ENCODE measurements at regions not wholly inside any gene's neighbourhood (a gene's known extent, or its start where the extent isn't known, plus 50 kb on each side); places are given as distances from the start of the nearest gene placed in this dataset.

DNA sequence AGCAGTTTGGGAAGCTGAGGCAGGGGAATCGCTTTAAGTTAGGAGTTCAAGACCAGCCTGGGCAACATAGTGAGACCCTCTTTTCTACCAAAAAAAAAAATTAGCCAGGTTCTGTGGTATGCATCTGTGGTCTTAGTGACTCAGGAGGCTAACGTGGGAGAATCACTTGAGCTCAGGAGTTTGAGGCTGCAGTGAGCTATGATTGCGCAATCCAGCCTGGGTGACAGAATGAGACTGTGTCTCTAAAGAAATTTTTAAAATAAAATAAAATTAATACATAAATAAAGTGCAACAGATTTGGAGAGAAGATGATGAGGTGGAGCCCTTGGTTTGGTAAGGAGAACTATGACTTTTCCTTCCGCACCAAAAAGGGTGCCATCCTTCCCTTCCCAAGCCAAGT is 436.9 kb downstream of the NLGN4X start:
- Mint-ChIP-seq H3K4me3 (ENCODE audit: unreplicated experiment) (no peak overlapping the region), H3K27me3 (ENCODE audit: low read depth, unreplicated experiment) (no peaks in the 10 kb centered on the region), H3K4me1 (ENCODE audit: low read depth, unreplicated experiment) (no peaks in the 10 kb centered on the region), H3K9me3 (ENCODE audit: unreplicated experiment) (no peaks in the 10 kb centered on the region), H3K36me3 (ENCODE audit: low read depth, unreplicated experiment) (no peaks in the 10 kb centered on the region), H3K27ac (ENCODE audit: unreplicated experiment) (no peak overlapping the region)
- Histone ChIP-seq H3K4me3 (ENCODE audit: insufficient read depth, low read depth, low read length) (no peak overlapping the region), H2AFZ (ENCODE audit: low read depth, low read length) (no peak overlapping the region), H3K27ac (ENCODE audit: low read depth, low read length) (no peak overlapping the region), H3K79me2 (ENCODE audit: insufficient read depth, low read length) (no peaks in the 10 kb centered on the region), H3K9me3 (ENCODE audit: insufficient read depth, low read depth, low read length) (no peaks in the 10 kb centered on the region), H3K4me2 (ENCODE audit: low read length) (no peak overlapping the region), H3K36me3 (ENCODE audit: insufficient read depth, low read length) (no peaks in the 10 kb centered on the region), H3K4me1 (ENCODE audit: insufficient read depth, low read length) (no peaks in the 10 kb centered on the region), H3K27me3 (ENCODE audit: insufficient read depth, low read length) (no peaks in the 10 kb centered on the region), H3K9ac (ENCODE audit: low read length) (no peak overlapping the region), H4K20me1 (ENCODE audit: insufficient read depth, low read length) (no peaks in the 10 kb centered on the region)
- FAIRE-seq: no peak
- TF ChIP-seq EZH2 (IDR thresholded peaks at IDR 0.05; ENCODE audit: insufficient read depth, low read length): no peak
- TF ChIP-seq, protein P1, sequence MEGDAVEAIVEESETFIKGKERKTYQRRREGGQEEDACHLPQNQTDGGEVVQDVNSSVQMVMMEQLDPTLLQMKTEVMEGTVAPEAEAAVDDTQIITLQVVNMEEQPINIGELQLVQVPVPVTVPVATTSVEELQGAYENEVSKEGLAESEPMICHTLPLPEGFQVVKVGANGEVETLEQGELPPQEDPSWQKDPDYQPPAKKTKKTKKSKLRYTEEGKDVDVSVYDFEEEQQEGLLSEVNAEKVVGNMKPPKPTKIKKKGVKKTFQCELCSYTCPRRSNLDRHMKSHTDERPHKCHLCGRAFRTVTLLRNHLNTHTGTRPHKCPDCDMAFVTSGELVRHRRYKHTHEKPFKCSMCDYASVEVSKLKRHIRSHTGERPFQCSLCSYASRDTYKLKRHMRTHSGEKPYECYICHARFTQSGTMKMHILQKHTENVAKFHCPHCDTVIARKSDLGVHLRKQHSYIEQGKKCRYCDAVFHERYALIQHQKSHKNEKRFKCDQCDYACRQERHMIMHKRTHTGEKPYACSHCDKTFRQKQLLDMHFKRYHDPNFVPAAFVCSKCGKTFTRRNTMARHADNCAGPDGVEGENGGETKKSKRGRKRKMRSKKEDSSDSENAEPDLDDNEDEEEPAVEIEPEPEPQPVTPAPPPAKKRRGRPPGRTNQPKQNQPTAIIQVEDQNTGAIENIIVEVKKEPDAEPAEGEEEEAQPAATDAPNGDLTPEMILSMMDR (IDR thresholded peaks at IDR 0.05; ENCODE audit: insufficient read depth, low read depth, low read length): no peak
- no peak for DNase-seq (ENCODE audit: low read depth)

DNA sequence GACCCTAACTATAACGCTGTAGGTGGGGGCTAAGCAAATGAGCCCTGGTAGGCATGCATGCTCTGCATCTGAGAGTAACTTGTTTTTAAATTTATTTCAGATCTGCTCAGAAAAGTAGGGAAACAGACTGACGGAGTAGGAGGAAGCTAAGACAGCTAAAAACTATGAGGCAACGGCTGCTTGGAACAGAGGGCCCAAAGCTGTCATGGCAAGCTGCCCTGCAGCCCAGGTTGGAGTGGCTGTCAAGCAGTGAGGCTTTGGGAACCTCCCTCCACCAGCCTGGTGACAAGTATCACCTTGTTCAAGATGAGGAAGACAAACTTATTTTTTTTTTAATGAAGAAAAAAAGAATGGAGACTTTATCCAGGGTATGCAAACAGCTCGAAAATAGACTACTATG is 439.8 kb downstream of the NLGN4X start:
- H3K27me3 ChIP-seq (ENCODE audit: insufficient read depth, low read length): no peaks in the 10 kb centered on the region
- Mint-ChIP-seq H3K27me3 (ENCODE audit: low read depth, unreplicated experiment) (no peaks in the 10 kb centered on the region), H3K27ac (ENCODE audit: unreplicated experiment) (no peak overlapping the region)

DNA sequence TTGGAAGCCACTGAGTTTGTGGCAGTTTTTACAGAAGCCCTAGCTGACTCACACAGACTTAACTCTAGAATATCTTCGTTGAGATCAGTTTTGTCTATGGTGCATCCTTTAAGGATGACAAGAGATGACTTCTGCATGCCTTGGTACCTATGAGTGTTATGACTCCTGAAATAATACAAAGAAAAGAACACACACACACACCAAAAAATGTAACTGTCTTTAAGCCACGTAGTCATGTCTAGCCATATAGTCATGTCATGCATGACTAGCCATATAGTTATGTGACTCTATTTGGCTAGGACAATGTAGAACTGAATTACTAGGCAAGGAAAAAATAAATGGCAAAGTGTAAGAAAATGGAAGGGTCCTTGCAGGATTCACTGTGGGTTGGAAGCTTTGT is 447.8 kb downstream of the NLGN4X start:
- Histone ChIP-seq H3K9ac (ENCODE audit: low read length) (no peak overlapping the region), H3K4me1 (ENCODE audit: insufficient read depth, low read length) (no peaks in the 10 kb centered on the region), H3K4me3 (ENCODE audit: insufficient read depth, low read depth, low read length) (no peak overlapping the region), H3K27me3 (ENCODE audit: insufficient read depth, low read length) (no peaks in the 10 kb centered on the region), H3K27ac (ENCODE audit: low read depth, low read length) (no peak overlapping the region), H3K36me3 (ENCODE audit: insufficient read depth, low read length) (no peaks in the 10 kb centered on the region), H2AFZ (ENCODE audit: low read depth, low read length) (no peak overlapping the region), H3K4me2 (ENCODE audit: low read length) (no peak overlapping the region), H3K9me3 (ENCODE audit: insufficient read depth, low read depth, low read length) (no peaks in the 10 kb centered on the region), H4K20me1 (ENCODE audit: insufficient read depth, low read length) (no peaks in the 10 kb centered on the region), H3K79me2 (ENCODE audit: insufficient read depth, low read length) (no peaks in the 10 kb centered on the region)
- Mint-ChIP-seq H3K36me3 (ENCODE audit: low read depth, unreplicated experiment) (no peaks in the 10 kb centered on the region), H3K4me1 (ENCODE audit: low read depth, unreplicated experiment) (peaks cover under 1% of the 10 kb centered on the region), H3K27ac (ENCODE audit: unreplicated experiment) (no peak overlapping the region), H3K9me3 (ENCODE audit: unreplicated experiment) (no peaks in the 10 kb centered on the region), H3K27me3 (ENCODE audit: low read depth, unreplicated experiment) (no peaks in the 10 kb centered on the region), H3K4me3 (ENCODE audit: unreplicated experiment) (no peak overlapping the region)
- TF ChIP-seq EZH2 (IDR thresholded peaks at IDR 0.05; ENCODE audit: insufficient read depth, low read length): no peak
- TF ChIP-seq, protein P1 (IDR thresholded peaks at IDR 0.05; ENCODE audit: insufficient read depth, low read depth, low read length): no peak
- no peak for FAIRE-seq
- DNase-seq (ENCODE audit: low read depth): no peak

More for the DNA sequence above, 439.8 kb downstream of the NLGN4X start:
- H3K9me3 ChIP-seq (ENCODE audit: insufficient read depth, low read depth, low read length): no peaks in the 10 kb centered on the region
- Mint-ChIP-seq H3K4me1 (ENCODE audit: low read depth, unreplicated experiment) (no peaks in the 10 kb centered on the region), H3K9me3 (ENCODE audit: unreplicated experiment) (no peaks in the 10 kb centered on the region), H3K36me3 (ENCODE audit: low read depth, unreplicated experiment) (no peaks in the 10 kb centered on the region), H3K4me3 (ENCODE audit: unreplicated experiment) (no peak overlapping the region)
- no peaks in the 10 kb centered on the region for H3K79me2 ChIP-seq (ENCODE audit: insufficient read depth, low read length)
- no peak overlapping the region for H3K9ac ChIP-seq (ENCODE audit: low read length)
- H3K36me3 ChIP-seq (ENCODE audit: insufficient read depth, low read length): no peaks in the 10 kb centered on the region
- H3K4me2 ChIP-seq (ENCODE audit: low read length): no peak overlapping the region
- peak; percentile 17 for FAIRE-seq
- no peak overlapping the region for H3K27ac ChIP-seq (ENCODE audit: low read depth, low read length)
- no peak overlapping the region for H2AFZ ChIP-seq (ENCODE audit: low read depth, low read length)
- no peak for DNase-seq (ENCODE audit: low read depth)
- no peaks in the 10 kb centered on the region for H4K20me1 ChIP-seq (ENCODE audit: insufficient read depth, low read length)
- no peak overlapping the region for H3K4me3 ChIP-seq (ENCODE audit: insufficient read depth, low read depth, low read length)
- no peak for TF ChIP-seq EZH2 (IDR thresholded peaks at IDR 0.05; ENCODE audit: insufficient read depth, low read length)
- TF ChIP-seq, protein P1 (IDR thresholded peaks at IDR 0.05; ENCODE audit: insufficient read depth, low read depth, low read length): no peak
- no peaks in the 10 kb centered on the region for H3K4me1 ChIP-seq (ENCODE audit: insufficient read depth, low read length)

All from astrocyte (in vitro differentiated cells and primary cell).